ENCODE measurements at regions not wholly inside any gene's neighbourhood (a gene's known extent, or its start where the extent isn't known, plus 50 kb on each side); places are given as distances from the start of the nearest gene placed in this dataset.

GRCh38 chr10:110399965-110400933 is 95.5 kb upstream of the SMNDC1 start:
- TF ChIP-seq POLR2A (IDR thresholded peaks at IDR 0.05) (no peak), CTCF (IDR thresholded peaks at IDR 0.05) (no peak), EP300 (IDR thresholded peaks at IDR 0.05) (no peak)

Data from tibial nerve (tissue), 4 donors.